HG02840 (cell line): ENCODE measurements at regions not wholly inside any gene's neighbourhood (a gene's known extent, or its start where the extent isn't known, plus 50 kb on each side); places are given as distances from the start of the nearest gene placed in this dataset.

ENCODE experiments used
- ATAC-seq: cut with Tn5 transposase; IDR thresholded peaks from one replicate; pipeline ENCODE4 v1.9.1; 2021; ENCODE audit warnings: mild to moderate bottlenecking, moderate library complexity, moderate number of reproducible peaks; ENCODE audit not compliant: unreplicated experiment, low FRiP score

DNA sequence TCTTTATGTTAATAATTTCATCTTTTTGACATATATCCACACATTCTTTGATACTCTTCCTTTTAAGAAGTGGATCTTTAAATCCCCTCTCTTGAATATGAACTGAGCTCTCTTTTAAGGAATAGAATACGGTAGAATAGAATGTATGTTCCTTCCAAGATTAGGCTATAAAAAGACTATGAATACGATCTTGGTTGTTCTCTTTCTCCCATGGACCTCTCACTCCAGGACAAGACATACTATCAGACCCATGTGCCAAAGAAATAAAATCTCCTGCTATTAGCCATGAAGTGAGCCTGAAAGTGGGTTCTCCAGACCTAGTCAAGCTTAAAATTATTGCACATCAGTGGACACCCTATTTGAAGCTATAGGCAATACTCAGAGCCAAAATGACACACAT, 392.2 kb upstream of the ANO3 start:
- ATAC-seq, result no peak

DNA sequence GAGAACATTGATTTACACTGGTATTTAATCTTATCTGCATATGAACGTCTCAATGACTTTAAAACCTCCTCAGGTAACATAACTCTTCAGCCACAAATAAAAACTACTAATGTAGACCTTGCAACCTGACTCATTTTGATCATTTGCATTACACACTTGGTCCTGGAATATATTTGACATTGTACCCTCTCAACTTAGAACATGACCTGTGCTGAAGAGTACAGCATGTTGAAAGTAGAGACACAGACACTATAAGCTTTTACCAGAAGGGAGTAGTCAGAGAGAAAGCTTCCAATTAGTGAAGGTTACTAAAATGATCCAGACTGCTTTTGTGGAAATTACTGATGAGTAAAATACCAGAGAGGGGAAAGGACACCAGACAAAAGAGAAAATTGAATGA, 390.6 kb upstream of the ANO3 start:
- ATAC-seq, result no peak

DNA sequence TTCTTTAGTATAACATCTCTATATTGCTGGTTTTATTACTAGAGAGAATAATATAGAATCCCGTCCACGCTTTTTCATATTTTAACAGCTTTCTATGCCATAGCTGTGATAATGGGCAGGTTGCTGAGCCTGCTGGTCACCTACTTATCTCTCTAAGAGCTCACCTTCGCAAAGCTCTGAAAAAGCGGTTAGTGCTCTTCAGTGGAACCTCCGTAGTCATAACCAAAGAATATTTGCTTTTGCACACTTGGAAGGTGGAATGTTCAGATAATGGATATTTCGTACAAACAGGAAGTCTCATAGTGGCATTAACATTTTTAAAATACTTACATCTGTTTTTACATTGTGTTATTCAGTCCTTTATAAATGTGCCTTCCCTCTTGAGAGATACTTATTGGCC, 388.9 kb upstream of the ANO3 start:
- ATAC-seq, result no peak

DNA sequence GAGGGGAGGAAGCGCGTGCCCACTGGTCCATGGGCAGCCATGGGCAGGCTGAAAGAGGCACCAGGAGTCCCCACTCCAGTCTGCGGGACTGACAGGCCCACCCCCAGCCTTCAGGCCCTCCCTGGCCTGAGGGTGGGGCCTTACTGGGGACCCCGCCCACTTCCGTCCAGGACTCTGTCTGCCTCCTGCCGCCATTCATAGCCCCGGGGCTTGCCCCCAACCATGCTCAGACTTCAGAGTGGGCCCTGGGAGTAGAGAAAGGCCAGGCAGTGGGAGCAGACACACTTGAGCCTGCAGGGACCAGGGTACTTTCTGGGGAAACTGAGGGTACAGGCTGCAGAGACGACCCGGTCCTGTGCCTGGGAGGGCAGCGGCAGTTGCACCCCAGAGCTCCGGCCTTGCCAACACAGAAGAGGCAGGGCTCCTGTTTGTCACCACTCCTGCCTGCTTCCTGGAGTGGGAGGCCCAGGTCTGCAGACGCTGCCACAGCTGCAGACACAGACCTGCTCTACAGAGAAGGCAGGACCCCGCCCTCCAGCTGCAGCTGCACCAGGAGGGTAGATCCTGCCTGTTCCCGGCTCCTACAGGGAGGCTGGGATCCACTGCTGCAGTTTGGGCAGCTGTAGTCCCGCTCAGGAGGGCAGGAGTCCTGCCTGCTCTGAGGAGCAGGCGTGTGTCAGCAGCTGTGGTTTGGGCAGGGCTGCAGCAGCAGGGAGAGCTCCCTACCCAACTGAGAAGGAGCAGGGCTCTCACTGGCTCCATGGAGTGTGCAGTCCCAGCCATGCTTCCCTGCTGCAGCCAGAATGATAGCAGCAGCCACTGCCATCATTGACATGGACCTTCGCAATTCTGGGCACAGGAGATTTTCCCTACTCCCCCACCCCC, 387.9 kb upstream of the ANO3 start:
- no peak for ATAC-seq

DNA sequence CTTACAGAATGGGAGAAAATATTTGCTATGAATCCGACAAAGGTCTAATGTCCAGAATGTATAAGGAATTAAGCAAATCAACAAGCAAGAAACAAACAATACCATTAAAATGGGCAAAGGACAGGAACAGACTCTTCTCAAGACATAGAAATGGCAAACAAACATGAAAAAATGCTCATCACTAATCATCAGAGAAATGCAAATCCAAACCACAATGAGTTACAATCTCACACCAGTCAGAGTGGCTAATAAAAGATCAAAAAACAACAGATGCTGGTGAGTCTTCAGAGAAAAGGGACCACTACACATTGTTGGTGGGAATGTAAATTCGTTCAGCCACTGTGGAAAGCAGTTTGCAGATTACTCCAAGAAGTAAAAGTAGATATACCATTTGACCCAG, 382.0 kb upstream of the ANO3 start:
- no peak for ATAC-seq

DNA sequence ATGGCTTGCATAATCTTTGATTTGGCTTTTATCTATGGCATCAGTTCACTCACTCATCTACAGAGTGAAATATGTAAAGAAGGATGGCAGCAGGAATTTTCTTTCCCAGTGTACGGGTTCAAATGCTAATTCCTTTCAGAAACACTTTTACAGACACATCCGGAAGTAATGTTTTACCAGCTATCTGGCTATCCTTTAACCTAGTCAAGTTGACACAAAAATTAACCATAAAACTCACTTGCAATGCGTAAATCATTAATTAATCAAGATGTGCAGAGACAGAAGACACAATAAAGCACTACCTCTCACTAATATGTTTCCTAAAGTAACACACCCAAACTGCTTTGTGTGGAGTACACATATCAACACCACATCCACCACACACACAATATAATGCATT, 378.9 kb upstream of the ANO3 start:
- ATAC-seq, result no peak

DNA sequence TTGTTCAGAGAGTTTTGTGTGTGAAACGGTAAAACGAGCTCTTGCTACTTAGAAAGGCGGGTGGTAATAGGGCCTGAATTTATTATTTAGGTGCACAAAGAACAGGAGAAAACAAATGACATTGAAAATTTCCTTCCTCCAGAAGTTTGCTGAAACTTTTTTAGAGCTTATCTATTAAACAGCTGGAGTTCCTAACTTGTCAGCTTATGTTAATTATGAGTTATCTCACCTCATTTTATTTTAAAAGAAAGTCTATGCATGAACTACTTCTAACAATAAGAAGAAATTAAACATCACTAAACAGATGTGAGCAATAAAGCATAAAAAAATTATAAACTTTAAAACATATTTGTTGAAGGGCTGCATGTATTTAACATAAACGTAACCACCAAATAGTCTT, 373.9 kb upstream of the ANO3 start:
- ATAC-seq, result no peak

DNA sequence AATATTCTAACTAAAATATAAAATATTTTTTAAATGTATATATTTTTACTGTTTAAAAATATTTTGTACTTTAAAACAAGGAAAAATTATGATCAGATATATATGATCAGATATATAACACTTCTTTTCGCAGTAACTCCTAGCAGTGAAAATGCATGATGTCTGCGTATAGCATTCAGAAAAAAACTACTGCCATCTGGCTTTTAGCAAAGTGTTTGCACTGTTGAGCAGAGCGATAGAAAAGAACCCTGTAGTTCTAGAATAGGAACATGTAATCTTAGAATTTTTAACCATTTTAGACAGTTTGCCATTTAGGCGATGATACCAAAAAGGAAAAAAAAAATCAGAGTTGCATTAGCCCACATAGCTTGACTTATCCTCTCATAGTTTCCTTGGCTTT, 370.4 kb upstream of the ANO3 start:
- ATAC-seq, result no peak

DNA sequence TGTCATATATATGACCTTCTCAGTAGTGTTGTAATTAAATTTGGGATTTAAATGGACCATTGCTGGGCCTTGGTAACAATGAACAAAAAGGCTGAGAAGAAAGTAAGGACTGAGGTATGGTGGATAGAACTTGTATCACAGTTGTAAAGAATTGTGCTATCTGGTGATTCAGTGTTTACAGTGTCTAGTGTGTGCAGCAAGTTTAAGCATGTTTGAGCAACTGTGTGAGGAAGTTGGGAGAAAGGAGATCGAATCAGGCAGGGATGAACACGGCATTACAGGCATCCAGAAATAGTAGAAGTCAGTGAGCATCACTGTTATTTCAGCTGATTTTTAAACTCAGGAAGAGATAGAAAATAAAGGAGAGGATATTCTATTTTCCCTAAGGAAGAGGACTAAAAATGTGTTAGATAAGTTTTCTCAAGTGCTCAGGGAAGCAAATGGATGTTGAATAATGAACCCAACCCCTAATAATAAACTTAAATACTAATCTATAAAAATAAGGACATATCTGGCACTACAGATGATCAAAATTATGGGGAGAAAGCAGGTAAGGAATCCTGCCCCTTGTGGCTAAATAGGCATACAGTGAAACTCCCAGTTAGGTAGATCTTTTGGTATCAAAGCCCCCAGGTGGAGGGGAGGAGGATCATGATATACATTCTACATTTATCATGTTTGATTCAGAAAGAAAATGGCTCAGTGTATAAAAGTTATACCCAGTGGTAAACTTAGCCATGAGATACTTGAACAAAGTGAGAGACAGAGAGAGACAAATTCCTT, 361.0 kb upstream of the ANO3 start:
- no peak for ATAC-seq

DNA sequence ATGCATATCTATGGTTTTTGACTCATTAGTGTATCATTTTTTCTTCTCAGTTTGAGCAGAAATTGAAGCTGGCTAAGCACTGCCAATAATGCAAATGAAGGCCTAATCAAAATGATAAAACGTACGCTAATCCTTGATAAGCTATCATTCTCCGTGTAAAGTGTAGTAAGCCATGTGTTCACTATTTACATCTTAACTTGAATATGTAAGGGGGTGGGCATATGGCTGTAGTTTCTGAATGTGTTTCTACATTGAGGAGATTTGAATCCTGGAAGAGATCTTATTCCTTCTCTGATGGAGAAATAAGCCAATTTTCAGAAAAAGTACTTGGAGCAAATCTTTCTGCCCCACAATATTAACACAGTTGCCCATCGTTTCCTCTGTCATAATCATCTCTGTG, 351.8 kb upstream of the ANO3 start:
- ATAC-seq, result no peak

DNA sequence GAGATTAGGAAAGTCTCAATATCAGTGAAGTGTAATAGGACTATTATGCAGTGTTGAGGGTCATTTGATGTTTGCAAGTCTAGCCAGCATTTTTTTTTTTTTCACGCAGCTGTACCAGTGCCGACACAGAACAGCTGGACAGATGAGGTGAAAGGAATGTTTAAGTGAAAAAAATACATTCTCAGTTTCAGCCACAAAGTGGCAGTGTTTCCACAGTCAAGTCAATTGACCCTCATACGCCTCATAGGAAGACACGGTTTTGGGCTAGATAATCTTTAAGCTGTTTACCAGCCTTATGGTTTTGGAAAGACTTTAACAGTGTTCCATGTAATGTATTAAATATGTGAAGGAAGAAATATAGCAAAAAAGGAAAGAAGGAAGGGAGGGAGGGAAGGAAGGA, 349.9 kb upstream of the ANO3 start:
- ATAC-seq, result peak; percentile 94

DNA sequence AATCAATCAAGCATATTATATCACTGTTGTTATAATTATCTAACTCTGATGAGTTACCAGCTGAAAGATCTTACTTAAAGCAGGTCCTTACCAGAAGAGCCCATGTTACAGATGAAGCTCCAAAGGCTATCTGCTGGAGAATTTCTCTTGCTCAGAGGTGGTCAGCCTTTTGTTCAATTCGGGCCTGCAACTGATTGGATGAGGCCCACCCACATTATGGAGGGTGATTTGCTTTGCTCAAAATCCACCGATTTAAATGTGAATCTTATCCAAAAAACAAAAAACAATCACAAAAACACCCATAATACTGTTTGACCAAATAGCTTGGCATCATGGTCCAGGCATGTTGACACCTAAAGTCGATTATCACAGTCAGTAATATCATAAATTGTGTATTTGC, 348.6 kb upstream of the ANO3 start:
- no peak for ATAC-seq

DNA sequence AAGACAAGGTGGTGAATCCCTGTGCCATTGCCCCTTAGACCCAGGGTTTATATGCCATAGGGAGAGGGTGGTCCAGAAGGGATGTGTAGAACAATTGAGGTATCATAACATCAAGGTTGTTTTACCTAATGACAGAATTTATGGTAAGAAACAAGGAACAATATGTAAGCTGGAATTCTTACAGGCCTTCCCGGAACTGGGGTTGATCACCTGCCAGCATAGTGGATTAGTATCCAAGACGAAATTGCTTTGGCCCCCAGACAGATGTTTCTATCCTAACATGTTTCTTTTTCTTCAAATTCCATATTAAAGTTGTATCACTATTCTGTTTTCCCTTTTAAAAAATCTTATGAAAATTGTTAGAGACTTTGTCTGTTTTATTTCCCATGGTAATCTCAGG, 343.8 kb upstream of the ANO3 start:
- no peak for ATAC-seq

DNA sequence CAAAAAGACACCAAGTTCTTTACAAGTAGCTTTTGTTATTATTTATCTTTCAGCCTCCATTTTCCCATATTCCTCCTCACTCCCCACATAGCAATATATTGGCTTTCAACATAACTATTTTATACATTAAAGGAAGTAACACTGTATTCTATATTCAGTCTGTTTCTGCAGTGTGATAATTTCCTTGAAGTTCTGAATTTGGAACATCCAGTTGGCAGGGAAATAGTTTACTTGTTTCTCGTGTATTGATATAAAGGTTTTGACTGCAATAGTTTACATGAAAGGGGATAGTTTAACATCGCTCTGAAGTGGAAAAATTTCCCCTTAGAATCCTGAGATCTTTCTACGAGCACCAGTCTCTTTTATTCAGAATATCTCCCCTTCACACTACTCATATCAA, 341.5 kb upstream of the ANO3 start:
- ATAC-seq, result no peak

DNA sequence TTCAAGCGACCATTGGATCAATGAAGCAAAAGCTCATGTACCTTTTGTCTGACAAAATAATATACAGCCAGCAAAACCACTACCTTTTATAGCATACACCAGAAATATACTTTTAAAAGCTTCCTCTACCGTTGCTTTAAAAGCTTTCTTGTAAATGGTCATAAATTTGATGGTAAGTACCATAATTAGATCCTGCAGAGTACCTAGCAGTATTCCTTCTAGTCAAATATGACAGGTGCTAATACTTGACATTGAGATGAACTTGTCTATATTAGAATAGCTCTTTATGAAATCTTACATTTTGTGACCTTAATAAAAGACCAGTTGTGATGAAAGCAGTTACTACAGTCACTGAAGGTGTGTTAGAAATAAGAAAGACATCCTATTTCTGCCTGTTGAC, 340.5 kb upstream of the ANO3 start:
- no peak for ATAC-seq

DNA sequence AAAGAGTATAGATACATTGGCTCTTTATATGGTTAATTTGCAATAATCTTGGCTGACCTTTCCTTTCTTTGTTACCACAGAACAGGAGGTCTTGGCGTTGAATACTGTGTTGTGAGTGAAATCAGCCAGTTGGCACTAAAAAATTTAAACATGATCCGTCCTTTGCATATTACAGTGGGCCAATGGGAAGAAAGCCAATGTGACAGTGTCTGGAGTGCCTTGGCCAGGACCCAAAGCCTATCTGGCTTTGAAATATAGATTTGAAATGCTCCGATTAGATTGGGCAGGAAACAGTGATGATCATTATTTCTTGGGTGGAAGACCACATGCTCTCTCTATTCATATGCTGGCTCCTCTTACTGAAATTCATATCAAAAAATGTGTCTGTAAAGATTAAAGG, 339.6 kb upstream of the ANO3 start:
- no peak for ATAC-seq

DNA sequence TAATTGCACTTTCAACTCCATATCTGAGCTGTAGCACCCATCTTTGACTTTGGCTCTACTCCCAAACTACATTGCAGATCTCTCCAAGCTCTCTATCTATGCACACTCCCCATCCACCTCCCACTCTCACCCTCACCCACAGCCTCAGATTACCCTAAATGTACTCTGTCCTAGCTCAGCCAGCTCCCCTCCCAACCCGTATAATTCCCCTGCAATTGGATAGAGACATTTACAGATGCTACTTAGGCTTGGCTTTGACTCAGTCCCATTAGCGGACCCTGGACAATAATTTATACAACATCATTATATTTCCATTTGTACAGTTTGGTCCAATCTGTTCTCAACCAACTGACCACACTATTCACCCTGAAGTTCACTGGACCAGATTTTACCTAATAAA, 338.9 kb upstream of the ANO3 start:
- no peak for ATAC-seq

DNA sequence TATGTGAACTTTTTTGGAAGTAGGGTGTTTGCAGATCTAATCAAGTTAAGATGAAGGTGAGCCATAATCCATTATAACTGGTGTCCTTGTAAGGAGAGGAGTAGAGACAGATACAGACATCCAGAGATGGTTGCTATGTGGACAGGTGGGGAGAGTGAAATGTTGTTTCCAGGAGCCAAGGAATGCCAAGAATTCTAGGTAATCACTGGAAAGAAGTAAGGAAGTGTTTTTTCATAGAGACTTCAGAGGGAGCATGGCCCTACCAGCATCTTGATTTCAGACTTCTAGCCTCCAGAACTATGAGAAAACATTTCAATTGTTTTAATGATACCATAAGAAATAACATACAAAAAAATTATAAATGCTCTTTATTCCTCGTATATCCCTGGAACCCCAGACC, 320.5 kb upstream of the ANO3 start:
- ATAC-seq, result no peak

DNA sequence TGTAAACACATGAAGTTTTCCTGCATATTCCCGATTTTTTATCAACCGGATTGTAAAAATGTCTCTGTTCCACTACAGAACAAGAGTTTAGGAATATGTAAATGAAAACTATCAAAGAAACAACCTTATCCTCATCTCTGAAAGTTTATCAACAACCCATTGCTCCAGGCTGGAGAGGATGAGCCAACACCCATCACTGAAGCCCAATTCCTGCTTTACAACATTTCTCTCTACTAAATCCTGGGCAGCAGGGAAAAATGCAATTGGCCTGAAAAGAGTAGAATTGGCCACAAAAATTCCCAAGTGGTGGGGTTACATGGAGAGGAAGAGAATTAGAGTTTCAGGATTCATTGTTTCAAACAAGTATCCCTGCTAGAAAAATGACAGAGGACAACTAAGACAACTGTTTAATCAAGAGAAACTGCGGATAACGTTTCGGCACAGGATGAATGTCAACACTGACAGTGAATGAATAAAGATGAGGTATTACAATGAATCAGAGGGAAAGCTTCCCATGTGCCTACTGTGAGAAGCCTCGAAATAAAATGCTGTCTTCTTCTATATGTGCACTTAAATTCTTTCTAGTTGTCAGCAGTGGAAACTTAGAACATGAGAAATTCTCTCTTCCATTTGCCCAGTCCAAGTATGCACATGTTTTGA, 317.3 kb upstream of the ANO3 start:
- ATAC-seq, result no peak

DNA sequence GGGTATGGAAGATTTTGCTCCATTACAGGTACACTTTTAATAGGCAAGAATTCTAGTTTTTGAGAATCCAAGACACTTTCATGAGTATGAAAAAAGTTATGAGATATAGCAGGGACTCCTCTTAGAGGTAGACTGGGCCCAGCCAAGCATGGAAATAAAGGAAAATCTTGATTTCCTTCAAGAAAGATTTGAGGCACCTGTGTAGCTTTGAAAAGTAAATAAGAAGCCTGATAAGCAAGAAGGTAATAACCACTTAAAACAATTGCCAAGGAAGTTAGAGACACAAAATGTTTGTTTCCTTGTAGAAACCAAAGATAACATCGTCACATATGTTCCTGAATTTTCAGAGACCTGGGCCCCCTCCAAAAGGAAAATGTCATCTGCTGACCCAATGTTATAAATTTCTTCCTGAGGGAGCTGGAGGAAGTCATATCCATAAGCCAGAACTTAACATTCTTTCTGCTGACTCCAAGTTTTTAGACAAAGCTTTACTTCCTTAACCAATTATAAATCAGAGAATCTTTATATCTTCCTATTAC, 314.5 kb upstream of the ANO3 start:
- ATAC-seq, result no peak

DNA sequence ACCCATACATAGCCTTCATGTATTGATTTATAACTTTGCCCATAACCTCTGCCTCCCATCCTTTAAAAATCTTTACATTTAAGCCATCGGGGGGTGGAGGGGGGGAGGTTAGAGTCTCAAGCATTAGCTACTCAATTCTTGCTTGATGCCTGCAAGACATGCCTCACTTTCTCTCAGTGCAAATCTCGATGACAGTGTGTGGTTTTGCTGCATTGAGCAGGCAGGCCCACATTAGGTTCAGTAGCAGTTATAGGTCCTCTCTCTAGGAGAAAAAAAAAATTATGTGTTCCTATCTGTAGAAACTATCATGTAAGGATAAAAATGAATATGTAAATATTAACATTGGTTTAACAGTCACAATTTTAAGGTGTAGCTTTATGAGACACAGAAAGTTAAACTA, 314.0 kb upstream of the ANO3 start:
- ATAC-seq, result no peak
